Activated CD4-positive, alpha-beta T cell treated with anti-CD3 and anti-CD28 coated beads, Interleukin-2, amount 10 ng/mL, durations not matched to agents 24 days and 14 days (primary cell): ENCODE measurements at regions not wholly inside any gene's neighbourhood (a gene's known extent, or its start where the extent isn't known, plus 50 kb on each side); places are given as distances from the start of the nearest gene placed in this dataset.

Experiments
- DNase-seq: peaks from one replicate; pipeline ENCODE4 v3.0.0; 2022
- H3K27ac Mint-ChIP-seq: one replicate; pipeline ENCODE4 v1.8.0; 2022; ENCODE audit warnings: mild to moderate bottlenecking, mixed read lengths
- H3K27me3 Mint-ChIP-seq: one replicate; pipeline ENCODE4 v1.8.0; 2022; ENCODE audit warnings: mixed read lengths
- H3K36me3 Mint-ChIP-seq: one replicate; pipeline ENCODE4 v1.8.0; 2022; ENCODE audit warnings: low read depth, mild to moderate bottlenecking, mixed read lengths
- H3K4me1 Mint-ChIP-seq: one replicate; pipeline ENCODE4 v1.8.0; 2021; ENCODE audit warnings: mixed read lengths
- H3K4me3 Mint-ChIP-seq: one replicate; pipeline ENCODE4 v1.8.0; 2022; ENCODE audit warnings: mild to moderate bottlenecking, moderate library complexity, mixed read lengths
- H3K9me3 Mint-ChIP-seq: one replicate; pipeline ENCODE4 v1.8.0; 2021; ENCODE audit warnings: mixed read lengths
- intact Hi-C: fragments of 100-400 bp; cut with micrococcal nuclease; formaldehyde crosslinking; loops from one replicate; pipeline ENCODE4 v1.15.1; 2023

GRCh38 chr2:102078773-102079172 is 63.8 kb upstream of the IL1R1 start:
- peaks cover 9% of the 10 kb centered on the region for H3K9me3 Mint-ChIP-seq
- intact Hi-C loops = no loop called here
- H3K27me3 Mint-ChIP-seq = peaks cover 7% of the 10 kb centered on the region
- no peak for DNase-seq
- no peak overlapping the region for H3K27ac Mint-ChIP-seq
- H3K4me3 Mint-ChIP-seq = no peak overlapping the region
- peaks cover 33% of the 10 kb centered on the region for H3K4me1 Mint-ChIP-seq
- no peaks in the 10 kb centered on the region for H3K36me3 Mint-ChIP-seq

- H3K27ac Mint-ChIP-seq = peak overlapping the region; percentile 84
- peaks cover 8% of the 10 kb centered on the region for H3K27me3 Mint-ChIP-seq
- peaks cover 9% of the 10 kb centered on the region for H3K9me3 Mint-ChIP-seq
- intact Hi-C loops = loop anchor here (1.0 to 5.0 kb wide), 11 partner anchors 18 to 363 kb away; no protein-coding TSS in a partner anchor
- H3K36me3 Mint-ChIP-seq = no peaks in the 10 kb centered on the region
- peaks cover 31% of the 10 kb centered on the region for H3K4me1 Mint-ChIP-seq
- no peak for DNase-seq
- no peak overlapping the region for H3K4me3 Mint-ChIP-seq
Observed at GRCh38 chr2:102080451-102081242, 61.9 kb upstream of the IL1R1 start.

GRCh38 chr2:102081243-102081522 is 61.4 kb upstream of the IL1R1 start:
- Mint-ChIP-seq H3K36me3 (no peaks in the 10 kb centered on the region), H3K4me3 (no peak overlapping the region), H3K27ac (peak overlapping the region; percentile 84), H3K4me1 (peaks cover 31% of the 10 kb centered on the region), H3K9me3 (peaks cover 11% of the 10 kb centered on the region), H3K27me3 (peaks cover 9% of the 10 kb centered on the region)
- intact Hi-C loops = loop anchor here (2.0 to 5.0 kb wide), 10 partner anchors 20 to 364 kb away; no protein-coding TSS in a partner anchor
- no peak for DNase-seq

- intact Hi-C loops = loop anchor here (2.0 to 5.0 kb wide), 10 partner anchors 19 to 364 kb away; no protein-coding TSS in a partner anchor
- Mint-ChIP-seq H3K36me3 (no peaks in the 10 kb centered on the region), H3K4me3 (no peak overlapping the region), H3K9me3 (peaks cover 13% of the 10 kb centered on the region), H3K27me3 (peaks cover 10% of the 10 kb centered on the region), H3K27ac (peak overlapping the region; percentile 84), H3K4me1 (peaks cover 31% of the 10 kb centered on the region)
- no peak for DNase-seq
Observed at GRCh38 chr2:102081606-102082005, 60.9 kb upstream of the IL1R1 start.

GRCh38 chr2:102082571-102083392 is 59.8 kb upstream of the IL1R1 start:
- DNase-seq = peak; percentile 81
- H3K27ac Mint-ChIP-seq = peak overlapping the region; percentile 90
- H3K4me3 Mint-ChIP-seq = peak overlapping the region; percentile 65
- peaks cover 10% of the 10 kb centered on the region for H3K27me3 Mint-ChIP-seq
- intact Hi-C loops = loop anchor here (5.0 kb wide), 8 partner anchors 35 to 365 kb away; no protein-coding TSS in a partner anchor
- H3K9me3 Mint-ChIP-seq = peaks cover 15% of the 10 kb centered on the region
- no peaks in the 10 kb centered on the region for H3K36me3 Mint-ChIP-seq
- peaks cover 31% of the 10 kb centered on the region for H3K4me1 Mint-ChIP-seq

- H3K4me1 Mint-ChIP-seq = peaks cover 31% of the 10 kb centered on the region
- no peak for DNase-seq
Observed at GRCh38 chr2:102083393-102083703, 59.2 kb upstream of the IL1R1 start.

GRCh38 chr2:102084651-102085050 is 57.9 kb upstream of the IL1R1 start:
- peaks cover 23% of the 10 kb centered on the region for H3K9me3 Mint-ChIP-seq
- intact Hi-C loops = loop anchor here (5.0 kb wide), 8 partner anchors 33 to 367 kb away; no protein-coding TSS in a partner anchor
- H3K27me3 Mint-ChIP-seq = peaks cover 9% of the 10 kb centered on the region
- H3K4me3 Mint-ChIP-seq = no peak overlapping the region
- peaks cover 31% of the 10 kb centered on the region for H3K4me1 Mint-ChIP-seq
- DNase-seq = no peak
- H3K36me3 Mint-ChIP-seq = no peaks in the 10 kb centered on the region
- H3K27ac Mint-ChIP-seq = no peak overlapping the region

More at GRCh38 chr2:102083393-102083703, 59.2 kb upstream of the IL1R1 start:
- Mint-ChIP-seq H3K9me3 (peaks cover 17% of the 10 kb centered on the region), H3K27ac (peak overlapping the region; percentile 78), H3K4me3 (no peak overlapping the region), H3K36me3 (no peaks in the 10 kb centered on the region), H3K27me3 (peaks cover 10% of the 10 kb centered on the region)
- intact Hi-C loops = loop anchor here (5.0 kb wide), 8 partner anchors 34 to 366 kb away; no protein-coding TSS in a partner anchor

GRCh38 chr2:102085238-102085637 is 57.3 kb upstream of the IL1R1 start:
- H3K27ac Mint-ChIP-seq = no peak overlapping the region
- H3K9me3 Mint-ChIP-seq = peaks cover 23% of the 10 kb centered on the region
- intact Hi-C loops = no loop called here
- H3K27me3 Mint-ChIP-seq = peaks cover 9% of the 10 kb centered on the region
- peaks cover 30% of the 10 kb centered on the region for H3K4me1 Mint-ChIP-seq
- DNase-seq = no peak
- H3K4me3 Mint-ChIP-seq = no peak overlapping the region
- H3K36me3 Mint-ChIP-seq = no peaks in the 10 kb centered on the region

GRCh38 chr2:102086150-102086872 is 56.2 kb upstream of the IL1R1 start:
- no peak overlapping the region for H3K4me3 Mint-ChIP-seq
- H3K27ac Mint-ChIP-seq = no peak overlapping the region
- DNase-seq = no peak
- H3K36me3 Mint-ChIP-seq = no peaks in the 10 kb centered on the region
- intact Hi-C loops = no loop called here
- H3K27me3 Mint-ChIP-seq = peaks cover 14% of the 10 kb centered on the region
- peaks cover 23% of the 10 kb centered on the region for H3K9me3 Mint-ChIP-seq
- peaks cover 21% of the 10 kb centered on the region for H3K4me1 Mint-ChIP-seq

- no peaks in the 10 kb centered on the region for H3K36me3 Mint-ChIP-seq
- intact Hi-C loops = no loop called here
- H3K4me3 Mint-ChIP-seq = no peak overlapping the region
- H3K27me3 Mint-ChIP-seq = peaks cover 14% of the 10 kb centered on the region
- H3K4me1 Mint-ChIP-seq = peaks cover 3% of the 10 kb centered on the region
- no peak overlapping the region for H3K27ac Mint-ChIP-seq
- H3K9me3 Mint-ChIP-seq = peaks cover 26% of the 10 kb centered on the region
- no peak for DNase-seq
Observed at GRCh38 chr2:102091121-102091520, 51.4 kb upstream of the IL1R1 start.

GRCh38 chr2:102091908-102092307 is 50.6 kb upstream of the IL1R1 start:
- Mint-ChIP-seq H3K4me3 (no peak overlapping the region), H3K4me1 (peaks cover 3% of the 10 kb centered on the region), H3K9me3 (peaks cover 24% of the 10 kb centered on the region), H3K36me3 (no peaks in the 10 kb centered on the region), H3K27ac (no peak overlapping the region), H3K27me3 (peaks cover 14% of the 10 kb centered on the region)
- no peak for DNase-seq
- intact Hi-C loops = no loop called here

- no peak overlapping the region for H3K27ac Mint-ChIP-seq
Observed at GRCh38 chr2:102092535-102092934, 50.0 kb upstream of the IL1R1 start.

More at GRCh38 chr2:102092535-102092934, 50.0 kb upstream of the IL1R1 start:
- peaks cover 3% of the 10 kb centered on the region for H3K4me1 Mint-ChIP-seq
- no peak overlapping the region for H3K4me3 Mint-ChIP-seq
- intact Hi-C loops = no loop called here
- no peaks in the 10 kb centered on the region for H3K36me3 Mint-ChIP-seq
- no peak for DNase-seq
- H3K27me3 Mint-ChIP-seq = peaks cover 18% of the 10 kb centered on the region
- peaks cover 21% of the 10 kb centered on the region for H3K9me3 Mint-ChIP-seq
